Fibroblast of skin of back (primary cell): ENCODE measurements at regions not wholly inside any gene's neighbourhood (a gene's known extent, or its start where the extent isn't known, plus 50 kb on each side); places are given as distances from the start of the nearest gene placed in this dataset.
"Not testable (repeated sequence)": the region's sequence is repeated elsewhere in the genome, so short reads cannot be mapped to it uniquely, and the experiment has no call there.

Experiments
- DNase-seq: peaks from one replicate; pipeline ENCODE4 v3.0.0-alpha.2; 2013

DNA sequence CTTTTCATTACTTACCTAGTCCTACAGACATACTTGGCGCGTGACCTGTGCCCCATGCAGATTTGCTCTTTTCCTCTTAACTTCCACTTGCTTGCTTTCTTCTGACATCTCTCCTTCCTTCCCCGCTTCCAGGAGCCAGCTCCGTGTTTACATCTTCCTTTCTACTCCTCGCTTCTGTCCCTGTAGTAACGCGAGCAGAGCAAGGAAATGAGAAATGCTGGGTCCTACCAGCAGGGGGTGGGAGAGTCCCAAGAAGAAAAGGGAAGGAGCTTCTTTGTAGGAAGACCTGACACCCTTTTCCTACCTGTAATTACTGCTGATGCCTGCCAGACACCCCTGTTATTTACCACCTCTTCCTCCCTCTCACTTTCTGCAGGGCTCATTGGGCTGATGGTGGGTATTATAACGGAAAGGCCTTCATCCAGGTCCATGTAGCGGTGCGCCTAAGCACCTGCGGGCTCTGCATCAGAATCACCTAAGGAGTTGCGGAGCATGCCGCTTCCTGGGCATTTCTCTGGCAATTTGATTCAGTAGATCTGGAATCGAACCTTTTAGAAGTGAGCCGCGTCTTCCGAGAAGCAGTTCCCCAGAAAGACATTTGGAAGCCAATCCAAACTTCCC, 1260.8 kb upstream of the WWC1 start:
- peak; percentile 10 for DNase-seq

GRCh38 chr5:167036585-167036984, 1254.9 kb upstream of the WWC1 start:
- no peak for DNase-seq

DNA sequence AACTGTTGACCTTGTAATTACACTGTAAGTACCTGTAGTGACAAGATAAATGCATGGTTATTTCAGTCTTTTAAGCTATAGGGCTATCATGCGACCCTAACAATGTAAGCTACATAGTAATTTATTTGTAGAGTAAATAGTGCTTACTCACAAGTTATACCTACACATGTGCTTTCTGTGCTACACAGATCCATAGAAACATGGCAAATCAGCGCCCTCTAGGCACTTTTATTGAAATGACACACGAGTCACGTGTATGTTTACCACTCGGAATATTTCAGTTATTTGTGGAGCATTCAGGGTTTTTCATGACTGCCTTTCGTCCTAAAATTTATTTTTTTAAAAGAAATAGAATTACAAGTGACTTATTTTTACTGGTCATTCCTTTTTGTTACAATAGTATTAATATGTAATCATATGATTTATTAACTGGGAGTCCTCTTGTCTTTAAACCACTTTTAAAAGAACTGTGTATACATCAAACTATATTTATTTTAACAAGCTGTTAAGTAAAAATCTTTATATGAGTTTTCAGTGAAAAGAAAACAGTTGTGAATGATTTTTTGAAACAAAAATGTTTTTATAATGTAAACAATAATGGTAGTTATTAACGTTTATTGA, 1242.3 kb upstream of the WWC1 start:
- DNase-seq = peak; percentile 44

GRCh38 chr5:167049771-167050567, 1241.5 kb upstream of the WWC1 start:
- DNase-seq = no peak

DNA sequence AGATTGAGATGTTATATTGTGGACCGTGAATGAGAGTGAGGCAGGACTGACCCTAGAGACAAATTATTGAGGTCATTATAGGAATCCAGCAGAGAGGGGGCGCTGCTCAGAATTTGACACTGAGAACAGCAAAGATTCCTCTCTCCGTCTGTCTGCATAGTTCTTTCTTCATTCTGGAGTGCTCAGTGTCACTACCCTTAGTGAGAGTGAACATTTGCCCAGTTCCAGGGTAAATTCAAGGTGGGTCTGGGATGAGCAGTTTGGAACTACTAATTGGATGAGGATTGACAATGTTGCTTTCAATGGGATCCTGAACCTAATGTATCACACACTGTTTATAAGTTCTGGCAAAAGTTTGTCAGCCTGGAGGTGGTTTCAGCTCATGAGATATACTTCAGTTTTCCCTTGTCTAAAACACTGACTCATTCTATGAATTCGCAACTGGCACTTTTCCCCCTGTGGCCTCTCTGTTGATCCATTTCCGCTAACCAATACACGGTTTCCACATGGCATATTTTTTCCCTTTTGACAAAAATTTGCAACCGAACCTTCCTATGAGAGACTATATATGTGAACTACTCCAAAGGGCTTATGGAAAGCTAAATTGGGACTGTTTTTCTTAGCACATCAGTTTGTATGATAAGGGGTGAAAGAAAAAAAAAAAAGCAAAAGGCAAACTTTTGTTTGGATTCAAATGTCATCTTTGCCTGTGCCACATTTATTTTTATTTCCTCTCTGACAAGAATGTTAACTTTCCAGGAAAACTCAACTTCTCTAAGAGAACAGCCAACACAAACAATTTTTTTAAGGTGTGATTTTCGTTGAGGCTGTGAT, 1240.7 kb upstream of the WWC1 start:
- peak; percentile 8 for DNase-seq

GRCh38 chr5:167051402-167051768, 1240.1 kb upstream of the WWC1 start:
- no peak for DNase-seq

DNA sequence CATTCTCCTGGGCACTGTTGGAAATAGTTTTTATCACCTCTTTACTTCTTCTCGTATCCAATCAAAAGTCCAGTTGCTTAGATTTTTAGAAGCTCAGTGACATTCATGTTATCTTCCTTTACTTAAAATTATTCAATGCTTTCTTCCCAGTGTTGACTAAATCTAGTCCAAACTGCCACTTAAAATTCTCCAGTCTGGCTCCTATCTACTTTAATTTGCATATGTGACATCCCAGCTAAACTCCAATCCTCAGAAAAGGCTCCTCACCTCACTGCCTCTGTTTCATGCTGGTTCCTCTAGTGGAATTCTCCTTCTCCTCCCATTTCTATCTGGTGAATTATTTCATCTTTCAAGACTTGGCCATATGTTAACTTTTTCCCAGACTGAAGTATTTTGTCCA, 1238.7 kb upstream of the WWC1 start:
- DNase-seq = no peak

DNA sequence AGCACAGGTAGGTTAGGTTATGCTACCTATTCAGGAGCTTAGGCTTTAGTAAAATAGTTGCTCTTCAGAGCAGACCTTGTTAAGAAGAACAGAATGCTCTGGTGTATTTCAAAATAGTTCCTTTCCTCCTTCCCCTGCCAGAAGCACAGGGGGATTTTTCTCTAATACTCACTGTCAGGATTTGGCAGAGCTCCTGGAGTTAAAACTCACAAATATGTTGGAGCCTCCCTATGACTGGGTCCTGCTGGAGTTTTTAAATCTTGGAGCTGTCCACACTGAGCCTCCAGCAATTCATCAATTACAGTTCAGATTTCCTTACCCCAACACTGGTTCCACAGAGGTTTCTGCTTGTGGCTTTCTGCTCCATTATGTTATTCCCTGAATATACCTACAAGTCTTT, 1233.8 kb upstream of the WWC1 start:
- peak; percentile 17 for DNase-seq

- DNase-seq = no peak
Measured at GRCh38 chr5:167061695-167062094, 1229.8 kb upstream of the WWC1 start.

DNA sequence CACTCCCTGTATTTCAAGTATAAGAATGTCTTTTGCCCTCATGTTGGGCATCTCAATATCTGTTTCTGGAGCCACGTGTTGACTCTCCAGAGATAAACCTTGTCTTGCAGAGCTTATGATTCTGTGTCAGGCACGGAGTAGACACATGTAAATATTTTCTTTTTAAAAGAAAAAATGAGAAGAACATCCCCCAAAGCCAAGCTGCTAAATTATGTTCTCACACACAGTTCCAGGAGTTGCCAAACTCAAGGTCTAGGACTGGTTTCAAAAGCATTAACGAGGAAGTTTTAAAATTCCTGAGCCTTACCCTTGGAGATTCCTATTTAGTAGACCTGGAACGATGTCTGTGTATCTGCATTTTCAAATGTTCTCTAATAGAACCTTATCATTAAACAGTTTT, 1228.3 kb upstream of the WWC1 start:
- no peak for DNase-seq

- DNase-seq = no peak
Measured at GRCh38 chr5:167063788-167064187, 1227.7 kb upstream of the WWC1 start.

DNA sequence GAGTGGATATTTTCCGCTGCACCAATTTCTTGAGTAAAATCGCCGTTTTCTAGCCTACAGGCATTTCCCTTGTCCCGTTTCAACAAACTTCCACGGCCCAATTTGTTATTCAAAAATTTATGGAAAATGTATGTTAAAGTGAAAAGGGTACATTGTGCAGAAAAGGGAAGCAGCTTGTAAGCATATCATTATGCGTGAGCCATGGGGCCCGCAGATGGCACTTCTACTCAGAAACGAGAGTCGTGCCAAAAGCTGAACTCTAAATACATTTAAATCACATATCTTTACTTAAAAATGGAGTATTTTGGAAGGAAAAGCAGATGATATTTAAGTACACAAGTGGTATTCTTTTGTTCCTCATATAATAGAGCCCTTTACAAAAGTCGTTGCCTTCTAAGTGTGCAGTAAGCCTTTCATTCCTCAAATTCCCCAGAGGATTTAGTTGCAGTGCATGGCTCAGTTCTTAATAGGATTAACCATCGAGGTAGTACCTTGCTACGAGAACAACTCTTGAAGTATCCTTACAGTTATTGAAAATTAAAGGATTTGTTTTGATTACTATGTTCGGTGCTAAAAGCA, 1227.2 kb upstream of the WWC1 start:
- no peak for DNase-seq

DNA sequence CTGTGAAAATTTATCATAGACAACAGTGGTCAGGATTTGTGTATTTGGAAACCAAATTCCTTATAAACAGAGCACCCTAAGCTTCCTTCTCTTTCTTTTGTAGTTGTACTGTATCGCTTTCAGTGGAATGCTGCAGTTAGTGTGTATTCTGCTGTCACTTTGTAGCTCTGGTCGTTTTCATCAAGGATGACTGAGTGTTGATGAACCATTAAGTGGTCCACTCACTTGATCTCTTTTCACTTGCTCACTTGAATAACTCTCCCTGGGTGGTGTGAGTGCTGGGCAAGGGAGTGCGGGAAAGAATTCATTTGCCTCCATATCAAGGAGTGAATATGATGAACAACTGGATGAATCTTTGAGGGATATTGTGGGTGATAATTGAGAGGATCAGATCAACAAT, 1225.7 kb upstream of the WWC1 start:
- no peak for DNase-seq

- peak; percentile 16 for DNase-seq
Measured at GRCh38 chr5:167071981-167072610, 1219.3 kb upstream of the WWC1 start.

DNA sequence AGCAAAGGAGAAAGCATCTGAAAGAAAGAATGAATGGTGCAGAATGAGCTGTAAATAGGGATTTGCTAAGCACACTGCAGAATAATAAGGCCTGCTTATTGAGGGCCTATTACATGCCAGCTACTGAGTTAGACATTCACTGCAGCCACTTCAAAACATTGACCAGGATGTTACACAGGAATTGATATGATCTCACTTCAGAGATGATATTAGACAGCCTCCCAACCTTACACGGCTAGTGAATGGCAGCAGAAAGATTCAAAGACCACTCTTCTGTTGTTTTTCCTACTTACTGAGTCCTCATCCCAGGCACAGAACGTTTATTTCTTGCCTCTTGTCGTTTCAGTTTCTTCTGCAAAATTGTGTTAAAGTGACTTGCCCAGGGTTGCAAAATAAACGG, 1209.9 kb upstream of the WWC1 start:
- no peak for DNase-seq

DNA sequence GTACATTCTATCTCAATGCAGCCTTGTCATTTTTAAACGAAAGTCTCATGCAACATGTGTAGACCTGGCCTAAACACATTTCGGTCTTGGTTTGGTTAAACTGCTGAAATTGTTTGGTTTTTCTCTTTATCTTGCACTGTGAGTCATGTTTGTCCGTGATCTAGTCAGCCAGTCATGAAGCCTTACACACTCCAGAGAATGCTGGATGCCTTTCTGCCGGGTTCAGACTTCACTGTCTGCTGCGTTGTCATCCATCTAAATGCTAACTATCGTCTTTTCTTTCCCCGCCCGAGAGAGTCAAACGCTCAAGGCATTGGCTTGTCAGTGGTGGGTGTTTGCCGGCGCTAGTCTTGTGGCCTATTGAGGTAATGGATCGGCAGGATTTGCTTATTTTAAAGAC, 1194.6 kb upstream of the WWC1 start:
- DNase-seq = no peak

- no peak for DNase-seq
Measured at GRCh38 chr5:167104351-167104750, 1187.1 kb upstream of the WWC1 start.

GRCh38 chr5:167105941-167106340, 1185.5 kb upstream of the WWC1 start:
- DNase-seq = no peak

DNA sequence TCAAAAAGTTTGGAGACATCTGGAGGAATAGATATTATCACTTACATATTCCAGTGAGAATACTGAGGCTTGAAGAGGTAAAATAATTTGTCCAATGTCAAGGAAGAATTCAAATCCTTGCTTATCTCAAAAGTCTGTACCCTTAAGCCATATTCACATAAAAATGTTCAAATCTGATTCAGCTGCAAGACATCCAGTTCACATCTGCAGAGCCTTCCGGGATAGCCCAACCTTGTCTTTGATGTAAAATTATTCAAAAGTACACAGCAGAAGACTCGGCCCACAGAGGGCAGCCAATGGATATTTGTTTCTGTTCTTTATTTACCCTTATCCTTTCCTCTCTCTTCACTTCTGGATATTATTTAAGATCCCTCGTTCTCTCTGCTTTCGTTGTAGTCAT, 1183.8 kb upstream of the WWC1 start:
- DNase-seq = no peak

GRCh38 chr5:167108266-167108665, 1183.2 kb upstream of the WWC1 start:
- DNase-seq = not testable (repeated sequence)

DNA sequence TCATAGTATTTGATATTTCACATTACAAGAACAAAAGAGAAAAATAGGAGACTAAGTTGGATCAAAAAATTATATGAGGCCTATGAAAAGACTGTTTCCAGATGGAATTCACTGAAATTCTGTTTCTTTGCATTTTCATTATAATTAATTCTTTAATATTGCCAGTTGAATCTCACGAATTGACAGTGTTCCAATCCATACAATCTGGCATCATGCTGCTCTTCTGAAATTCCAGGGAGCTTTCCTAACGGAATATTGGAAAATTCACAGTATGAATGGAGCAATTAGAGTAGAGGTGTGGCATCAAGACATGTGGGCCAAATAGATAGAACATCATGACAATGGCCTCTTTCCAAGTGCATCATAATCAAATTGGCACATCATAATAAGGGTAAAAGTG, 1178.9 kb upstream of the WWC1 start:
- no peak for DNase-seq

GRCh38 chr5:167122267-167122666, 1169.2 kb upstream of the WWC1 start:
- DNase-seq = no peak
